ENCODE measurements at regions not wholly inside any gene's neighbourhood (a gene's known extent, or its start where the extent isn't known, plus 50 kb on each side); places are given as distances from the start of the nearest gene placed in this dataset.
"Not testable (repeated sequence)": the region's sequence is repeated elsewhere in the genome, so short reads cannot be mapped to it uniquely, and the experiment has no call there.

DNA sequence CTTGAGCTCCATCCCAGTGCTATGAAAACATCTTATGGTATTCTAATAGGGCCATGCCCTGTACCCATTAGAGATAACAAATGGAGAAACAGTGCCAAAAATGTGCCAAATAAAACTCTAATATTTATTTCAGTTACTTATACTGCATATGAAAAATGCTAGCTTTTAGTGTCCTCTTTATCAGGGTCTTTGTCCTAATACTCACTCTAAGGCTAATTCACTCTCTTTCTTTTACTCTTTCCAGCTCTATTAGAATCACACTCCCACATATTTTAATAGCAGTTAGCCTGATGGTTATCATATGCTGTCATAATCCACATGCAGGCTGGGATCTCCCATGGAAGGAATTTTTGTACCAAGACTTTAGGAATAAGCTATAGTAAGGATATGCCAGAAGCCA lies 408.4 kb downstream of the ETV1 start:
- DNase-seq (ENCODE audit: low spot score) = no peak

GRCh38 chr7:13593854-13594253 lies 395.6 kb downstream of the ETV1 start:
- DNase-seq (ENCODE audit: low spot score) = no peak

- no peak for DNase-seq (ENCODE audit: low spot score)
These were observed 387.4 kb downstream of the ETV1 start for GRCh38 chr7:13602036-13602435.

DNA sequence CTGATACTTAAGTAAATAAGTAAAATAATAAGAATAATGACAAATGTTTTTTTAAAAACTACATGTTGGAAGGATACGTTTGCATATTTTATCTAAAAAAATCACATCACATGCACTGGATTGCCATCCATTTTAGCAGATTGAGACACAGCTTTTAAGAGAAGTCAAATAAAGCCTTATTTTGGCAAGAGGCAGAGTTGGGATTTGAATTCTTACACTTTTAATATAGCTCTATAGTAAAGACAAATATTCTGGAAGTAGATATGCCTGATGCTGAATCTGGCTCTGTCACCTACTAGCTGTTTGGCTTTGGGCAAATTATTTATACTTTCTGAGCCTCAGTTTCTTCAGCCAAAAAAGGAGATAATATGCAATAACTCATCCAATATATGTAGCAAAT lies 386.4 kb downstream of the ETV1 start:
- no peak for DNase-seq (ENCODE audit: low spot score)

DNA sequence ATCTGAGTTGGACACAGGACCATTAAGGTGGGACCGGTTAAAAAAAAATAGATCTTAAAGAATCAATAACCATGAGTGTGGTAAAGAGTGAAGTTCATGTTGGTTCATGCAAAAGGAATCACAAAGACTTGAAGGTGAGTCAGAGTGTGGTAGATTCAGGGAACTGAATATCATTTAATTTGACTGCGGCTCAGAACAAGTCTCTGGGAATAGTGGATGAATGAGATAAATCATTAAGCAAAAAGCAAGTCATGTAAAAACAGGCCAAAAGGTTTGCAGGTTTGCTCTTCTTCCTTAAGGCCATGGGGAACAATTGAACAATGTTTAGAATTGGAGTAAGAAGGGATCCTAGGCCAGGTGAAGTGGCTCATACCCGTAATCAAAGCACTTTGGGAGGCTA lies 385.8 kb downstream of the ETV1 start:
- DNase-seq (ENCODE audit: low spot score) = no peak

- DNase-seq (ENCODE audit: low spot score) = no peak
These were observed 385.3 kb downstream of the ETV1 start for GRCh38 chr7:13604178-13604577.

DNA sequence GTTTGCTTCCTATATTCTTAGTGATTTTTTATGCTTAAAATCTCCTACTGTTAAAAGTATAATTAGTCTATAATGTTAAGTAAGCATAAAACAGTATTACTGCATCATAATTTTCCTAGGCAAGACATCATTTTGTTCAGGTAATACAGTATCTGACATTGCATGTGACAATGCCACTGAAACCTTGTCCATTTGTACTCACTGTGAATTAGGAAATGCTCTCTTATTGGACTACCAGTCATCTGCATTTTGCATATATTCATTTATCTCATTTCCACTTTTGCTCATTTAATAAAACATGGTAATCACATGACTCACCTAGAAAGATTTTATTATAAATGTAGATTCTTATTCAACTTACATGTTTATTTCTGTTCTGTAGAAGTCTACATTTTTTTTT lies 379.1 kb downstream of the ETV1 start:
- DNase-seq (ENCODE audit: low spot score) = no peak

GRCh38 chr7:13615679-13616078 lies 373.8 kb downstream of the ETV1 start:
- DNase-seq (ENCODE audit: low spot score) = no peak

DNA sequence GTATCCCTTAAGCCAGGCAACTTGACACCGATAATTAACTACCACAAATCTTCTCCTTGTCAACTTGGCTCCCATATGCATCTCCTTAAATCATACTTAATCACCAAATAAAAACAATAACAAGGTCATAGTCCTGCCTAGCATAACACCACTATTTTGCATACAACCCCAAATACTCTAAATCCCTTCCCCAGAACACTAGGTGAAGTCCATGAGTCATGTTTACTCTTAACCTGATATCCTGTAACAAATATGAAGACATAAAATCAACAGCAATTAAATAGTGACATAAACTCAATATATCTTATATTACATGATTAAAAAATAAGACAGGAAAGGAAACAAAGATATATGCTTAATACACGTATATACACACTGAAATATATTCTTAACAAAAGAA lies 362.0 kb downstream of the ETV1 start:
- DNase-seq (ENCODE audit: low spot score) = no peak

- no peak for DNase-seq (ENCODE audit: low spot score)
These were observed 361.0 kb downstream of the ETV1 start for GRCh38 chr7:13628239-13629001.

DNA sequence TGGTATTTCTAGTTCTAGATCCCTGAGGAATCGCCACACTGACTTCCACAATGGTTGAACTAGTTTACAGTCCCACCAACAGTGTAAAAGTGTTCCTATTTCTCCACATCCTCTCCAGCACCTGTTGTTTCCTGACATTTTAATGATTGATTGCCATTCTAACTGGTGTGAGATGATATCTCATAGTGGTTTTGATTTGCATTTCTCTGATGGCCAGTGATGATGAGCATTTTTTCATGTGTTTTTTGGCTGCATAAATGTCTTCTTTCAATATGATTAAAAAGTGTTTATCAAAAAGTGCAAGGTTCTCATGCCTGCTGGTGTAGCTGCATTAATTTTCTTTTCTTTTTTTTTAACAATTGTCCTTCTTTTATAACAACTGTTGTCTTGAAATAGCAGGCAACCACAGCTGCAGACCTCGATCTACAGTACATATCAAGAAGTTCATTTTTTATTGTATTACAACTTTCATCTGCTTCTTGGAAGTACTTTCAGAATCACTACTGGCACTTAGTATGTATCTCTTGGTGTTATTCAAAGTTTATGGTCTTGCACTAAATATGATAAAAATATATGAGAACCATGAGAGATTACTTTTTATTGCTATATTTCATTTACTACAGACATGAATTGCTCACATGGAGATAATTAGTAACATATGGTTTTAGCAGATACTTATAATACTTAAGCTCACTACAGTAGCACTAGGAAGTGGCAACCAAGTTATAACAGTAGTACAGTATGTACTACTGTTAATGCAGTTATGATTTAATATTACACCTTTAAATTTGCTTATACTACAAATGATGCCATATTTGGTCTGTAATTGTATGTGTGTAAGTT lies 358.0 kb downstream of the ETV1 start:
- not testable (repeated sequence) for DNase-seq (ENCODE audit: low spot score)

DNA sequence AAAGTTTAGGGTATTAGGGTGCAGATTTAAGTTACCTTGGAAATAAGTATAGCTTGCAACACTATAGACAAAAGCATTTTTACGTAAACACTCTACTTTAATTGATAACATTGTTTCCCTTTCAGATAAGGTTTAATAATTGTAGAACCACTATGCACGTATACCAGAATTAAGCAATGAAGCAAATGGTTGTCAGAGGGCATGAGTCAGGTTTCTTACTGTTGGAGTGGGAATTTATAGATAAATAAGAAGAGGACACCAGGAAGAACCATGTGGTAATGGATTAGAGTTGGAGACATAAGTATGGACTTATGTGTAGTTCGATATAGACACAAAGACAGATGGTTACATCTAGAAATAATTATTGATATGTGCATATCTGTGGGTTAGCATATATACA lies 355.6 kb downstream of the ETV1 start:
- DNase-seq (ENCODE audit: low spot score) = no peak

- no peak for DNase-seq (ENCODE audit: low spot score)
These were observed 350.1 kb downstream of the ETV1 start for GRCh38 chr7:13639396-13639795.

GRCh38 chr7:13641714-13642113 lies 347.8 kb downstream of the ETV1 start:
- no peak for DNase-seq (ENCODE audit: low spot score)

GRCh38 chr7:13651167-13651566 lies 338.3 kb downstream of the ETV1 start:
- DNase-seq (ENCODE audit: low spot score) = no peak

GRCh38 chr7:13656330-13656729 lies 333.1 kb downstream of the ETV1 start:
- no peak for DNase-seq (ENCODE audit: low spot score)

DNA sequence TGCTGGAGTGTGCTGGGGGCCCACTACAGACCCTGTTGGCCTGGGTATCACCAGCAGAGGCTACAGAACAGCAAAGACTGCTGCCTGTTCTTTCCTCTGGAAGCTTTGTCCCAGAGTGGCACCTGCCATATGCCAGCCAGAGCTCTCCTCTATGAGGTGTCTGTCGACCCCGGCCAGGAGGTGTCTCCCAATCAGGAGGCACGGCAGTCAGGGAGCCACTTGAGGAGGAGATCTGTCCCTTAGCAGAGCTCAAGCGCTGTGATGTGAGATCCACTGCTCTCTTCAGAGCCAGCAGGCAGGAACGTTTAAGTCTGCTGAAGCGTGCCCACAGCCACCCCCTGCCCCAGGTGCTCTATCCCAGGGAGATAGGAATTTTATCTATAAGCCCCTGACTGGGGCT lies 316.2 kb downstream of the ETV1 start:
- DNase-seq (ENCODE audit: low spot score) = no peak

DNA sequence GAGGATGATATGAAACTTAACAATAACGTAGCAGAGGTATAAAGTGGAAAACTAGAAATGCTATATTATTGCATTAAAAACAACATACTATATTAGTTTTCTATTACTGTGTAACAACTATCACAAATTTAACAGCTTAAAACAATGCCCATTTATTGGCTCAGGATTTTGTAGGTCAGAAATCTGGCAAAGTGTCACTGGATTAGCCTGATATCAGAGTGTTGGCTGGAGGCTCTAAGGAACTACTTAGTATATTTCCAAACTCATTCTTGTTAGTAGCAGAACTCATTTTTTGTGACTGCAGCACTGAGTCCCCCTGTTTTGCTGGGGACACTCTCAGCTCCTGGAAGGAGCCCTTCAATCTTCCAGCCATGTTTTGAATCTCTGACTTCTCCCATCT lies 306.8 kb downstream of the ETV1 start:
- no peak for DNase-seq (ENCODE audit: low spot score)

- DNase-seq (ENCODE audit: low spot score) = no peak
These were observed 302.0 kb downstream of the ETV1 start for GRCh38 chr7:13687500-13687899.

DNA sequence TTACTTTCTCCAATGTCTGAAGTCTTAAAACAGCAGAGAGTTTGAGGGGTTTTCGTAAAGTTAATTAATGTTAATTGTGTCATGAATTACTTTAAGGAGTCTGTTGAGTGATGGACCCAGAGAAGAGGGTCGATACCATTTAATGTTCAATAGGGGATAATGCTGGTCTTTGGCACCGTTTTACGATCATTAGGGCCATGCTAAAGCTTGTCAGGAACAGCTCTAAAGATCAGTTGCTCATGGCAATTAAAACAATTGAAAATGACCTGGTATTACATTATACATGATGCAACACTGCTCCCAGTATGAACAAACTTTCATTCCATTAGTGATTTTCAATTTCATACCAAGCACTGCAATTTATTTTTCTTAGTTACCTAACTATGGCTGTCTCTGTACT lies 296.9 kb downstream of the ETV1 start:
- DNase-seq (ENCODE audit: low spot score) = no peak

DNA sequence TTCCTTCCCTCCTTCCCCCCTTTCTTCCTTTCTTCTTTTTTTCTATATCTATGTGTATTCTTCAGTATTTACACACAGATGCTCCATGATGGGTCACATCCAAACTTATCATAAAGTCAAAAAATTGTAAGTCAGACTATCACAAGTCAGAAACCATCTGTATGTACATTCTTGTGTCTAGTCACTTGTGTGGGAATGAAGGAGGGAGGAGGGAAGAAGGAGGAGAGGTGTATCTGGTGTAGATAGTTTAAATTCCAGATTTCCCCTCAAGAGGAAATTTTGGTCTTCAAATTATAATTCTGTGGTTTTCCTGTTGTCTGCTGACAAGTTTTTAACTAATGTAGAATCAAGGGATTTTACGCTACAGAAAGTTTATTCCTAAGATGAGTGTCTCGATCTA lies 287.2 kb downstream of the ETV1 start:
- DNase-seq (ENCODE audit: low spot score) = no peak

DNA sequence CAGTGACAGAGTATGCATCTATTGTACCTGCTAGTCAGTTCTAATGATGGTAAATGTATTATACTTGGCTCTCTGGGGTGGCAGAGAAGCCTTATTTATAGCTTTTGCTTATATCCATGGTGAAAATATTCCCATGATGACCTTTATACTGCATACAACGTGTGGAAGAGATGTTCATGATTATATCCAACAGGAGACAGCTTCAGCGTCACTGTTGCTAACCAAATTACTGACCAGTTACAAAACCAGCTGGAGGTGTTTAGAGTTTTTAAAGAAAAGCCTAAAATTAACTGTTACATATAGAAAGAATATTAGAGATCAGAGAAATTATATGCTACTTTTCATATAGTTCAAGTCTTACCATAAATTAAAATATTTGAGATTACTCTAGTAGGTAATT lies 280.8 kb downstream of the ETV1 start:
- DNase-seq (ENCODE audit: low spot score) = no peak

DNA sequence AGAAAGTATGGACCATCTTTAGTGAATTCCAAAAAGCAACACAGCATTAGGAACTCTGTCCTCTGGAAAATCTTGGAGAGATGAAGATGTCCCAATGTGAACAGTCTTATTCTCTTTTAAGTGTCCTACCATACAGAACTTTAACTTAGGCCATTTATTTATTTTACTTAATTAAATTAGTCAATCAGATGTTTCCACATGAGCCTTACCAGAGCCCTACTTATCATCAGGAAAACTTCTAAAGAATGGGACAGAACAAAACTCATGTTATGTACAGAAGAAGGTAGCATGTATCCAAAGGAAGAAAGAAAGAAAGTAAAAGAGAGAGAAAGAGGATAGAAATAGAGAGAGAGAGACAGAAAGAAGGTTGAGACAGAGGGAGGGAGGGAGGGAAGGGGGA lies 276.4 kb downstream of the ETV1 start:
- DNase-seq (ENCODE audit: low spot score) = no peak

GRCh38 chr7:13715534-13715933 lies 273.9 kb downstream of the ETV1 start:
- no peak for DNase-seq (ENCODE audit: low spot score)
